ENCODE measurements at regions not wholly inside any gene's neighbourhood (a gene's known extent, or its start where the extent isn't known, plus 50 kb on each side); places are given as distances from the start of the nearest gene placed in this dataset.

GRCh38 chr3:104044002-104044401 is 1322.7 kb upstream of the ALCAM start:
- Mint-ChIP-seq H3K4me1 (ENCODE audit: low read depth, unreplicated experiment) (no peaks in the 10 kb centered on the region), H3K36me3 (ENCODE audit: unreplicated experiment) (no peaks in the 10 kb centered on the region), H3K27me3 (ENCODE audit: unreplicated experiment) (no peaks in the 10 kb centered on the region), H3K27ac (ENCODE audit: unreplicated experiment) (no peak overlapping the region), H3K9me3 (ENCODE audit: unreplicated experiment) (no peaks in the 10 kb centered on the region), H3K4me3 (ENCODE audit: unreplicated experiment) (no peak overlapping the region)
- no peak for DNase-seq
- TF ChIP-seq, protein P1, sequence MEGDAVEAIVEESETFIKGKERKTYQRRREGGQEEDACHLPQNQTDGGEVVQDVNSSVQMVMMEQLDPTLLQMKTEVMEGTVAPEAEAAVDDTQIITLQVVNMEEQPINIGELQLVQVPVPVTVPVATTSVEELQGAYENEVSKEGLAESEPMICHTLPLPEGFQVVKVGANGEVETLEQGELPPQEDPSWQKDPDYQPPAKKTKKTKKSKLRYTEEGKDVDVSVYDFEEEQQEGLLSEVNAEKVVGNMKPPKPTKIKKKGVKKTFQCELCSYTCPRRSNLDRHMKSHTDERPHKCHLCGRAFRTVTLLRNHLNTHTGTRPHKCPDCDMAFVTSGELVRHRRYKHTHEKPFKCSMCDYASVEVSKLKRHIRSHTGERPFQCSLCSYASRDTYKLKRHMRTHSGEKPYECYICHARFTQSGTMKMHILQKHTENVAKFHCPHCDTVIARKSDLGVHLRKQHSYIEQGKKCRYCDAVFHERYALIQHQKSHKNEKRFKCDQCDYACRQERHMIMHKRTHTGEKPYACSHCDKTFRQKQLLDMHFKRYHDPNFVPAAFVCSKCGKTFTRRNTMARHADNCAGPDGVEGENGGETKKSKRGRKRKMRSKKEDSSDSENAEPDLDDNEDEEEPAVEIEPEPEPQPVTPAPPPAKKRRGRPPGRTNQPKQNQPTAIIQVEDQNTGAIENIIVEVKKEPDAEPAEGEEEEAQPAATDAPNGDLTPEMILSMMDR (IDR thresholded peaks at IDR 0.05; ENCODE audit: partially characterized antibody, unreplicated experiment): no peak

DNA sequence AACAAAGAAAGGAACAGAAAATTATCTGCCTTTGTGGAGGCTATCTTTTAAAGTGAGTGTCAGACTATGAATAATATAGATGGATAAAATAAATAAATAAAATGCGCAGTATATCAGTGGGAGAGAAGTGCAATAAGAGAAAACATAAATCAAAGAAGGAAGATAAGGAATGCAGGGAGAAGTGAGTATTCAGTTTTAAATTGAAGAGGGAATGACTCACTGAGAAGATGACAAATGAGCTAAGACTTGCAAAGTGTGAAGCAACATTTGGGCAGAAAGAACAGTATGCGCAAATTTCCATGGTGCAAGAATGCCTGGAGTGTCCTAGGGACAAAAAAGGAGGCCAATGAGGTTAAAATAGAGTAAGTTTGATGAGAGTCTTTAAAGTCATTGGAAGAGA is 1300.1 kb upstream of the ALCAM start:
- no peak overlapping the region for H3K4me3 Mint-ChIP-seq (ENCODE audit: unreplicated experiment)
- no peak for DNase-seq
- TF ChIP-seq, protein P1 (IDR thresholded peaks at IDR 0.05; ENCODE audit: partially characterized antibody, unreplicated experiment): no peak
- no peaks in the 10 kb centered on the region for H3K36me3 Mint-ChIP-seq (ENCODE audit: unreplicated experiment)
- no peaks in the 10 kb centered on the region for H3K27me3 Mint-ChIP-seq (ENCODE audit: unreplicated experiment)
- no peaks in the 10 kb centered on the region for H3K9me3 Mint-ChIP-seq (ENCODE audit: unreplicated experiment)
- no peaks in the 10 kb centered on the region for H3K4me1 Mint-ChIP-seq (ENCODE audit: low read depth, unreplicated experiment)
- H3K27ac Mint-ChIP-seq (ENCODE audit: unreplicated experiment): no peak overlapping the region

DNA sequence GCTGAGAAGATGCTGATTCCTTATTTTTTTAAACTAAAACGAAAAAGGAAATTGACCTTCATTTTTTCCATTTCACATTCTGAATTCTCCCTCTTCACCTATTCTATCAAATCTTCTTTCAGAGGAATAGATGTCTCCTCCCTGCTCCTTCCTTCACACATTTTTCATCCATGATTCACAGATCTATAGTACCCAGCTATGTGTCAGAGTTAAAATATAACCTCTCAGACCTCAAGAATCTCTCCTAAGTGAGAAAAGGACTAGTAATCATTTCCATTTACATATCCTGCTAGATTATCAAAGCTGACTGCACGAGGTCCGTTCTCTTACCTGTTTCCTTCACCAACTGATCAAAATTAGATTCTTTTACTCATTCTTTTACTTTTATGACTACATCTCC is 1297.6 kb upstream of the ALCAM start:
- Mint-ChIP-seq H3K9me3 (ENCODE audit: unreplicated experiment) (no peaks in the 10 kb centered on the region), H3K27me3 (ENCODE audit: unreplicated experiment) (no peaks in the 10 kb centered on the region), H3K36me3 (ENCODE audit: unreplicated experiment) (no peaks in the 10 kb centered on the region), H3K4me3 (ENCODE audit: unreplicated experiment) (no peak overlapping the region), H3K4me1 (ENCODE audit: low read depth, unreplicated experiment) (no peaks in the 10 kb centered on the region), H3K27ac (ENCODE audit: unreplicated experiment) (no peak overlapping the region)
- DNase-seq: no peak
- TF ChIP-seq, protein P1 (IDR thresholded peaks at IDR 0.05; ENCODE audit: partially characterized antibody, unreplicated experiment): no peak

- no peaks in the 10 kb centered on the region for H3K4me1 Mint-ChIP-seq (ENCODE audit: low read depth, unreplicated experiment)
- H3K36me3 Mint-ChIP-seq (ENCODE audit: unreplicated experiment): no peaks in the 10 kb centered on the region
- H3K27ac Mint-ChIP-seq (ENCODE audit: unreplicated experiment): no peak overlapping the region
- no peaks in the 10 kb centered on the region for H3K27me3 Mint-ChIP-seq (ENCODE audit: unreplicated experiment)
- TF ChIP-seq, protein P1 (IDR thresholded peaks at IDR 0.05; ENCODE audit: partially characterized antibody, unreplicated experiment): no peak
- no peak overlapping the region for H3K4me3 Mint-ChIP-seq (ENCODE audit: unreplicated experiment)
- no peaks in the 10 kb centered on the region for H3K9me3 Mint-ChIP-seq (ENCODE audit: unreplicated experiment)
- no peak for DNase-seq
Measured at GRCh38 chr3:104070906-104071305, 1295.8 kb upstream of the ALCAM start.

GRCh38 chr3:104080088-104080626 is 1286.6 kb upstream of the ALCAM start:
- H3K36me3 Mint-ChIP-seq (ENCODE audit: unreplicated experiment): no peaks in the 10 kb centered on the region
- peaks cover 3% of the 10 kb centered on the region for H3K9me3 Mint-ChIP-seq (ENCODE audit: unreplicated experiment)
- no peaks in the 10 kb centered on the region for H3K27me3 Mint-ChIP-seq (ENCODE audit: unreplicated experiment)
- peaks cover 4% of the 10 kb centered on the region for H3K4me1 Mint-ChIP-seq (ENCODE audit: low read depth, unreplicated experiment)
- no peak for DNase-seq
- no peak overlapping the region for H3K27ac Mint-ChIP-seq (ENCODE audit: unreplicated experiment)
- no peak overlapping the region for H3K4me3 Mint-ChIP-seq (ENCODE audit: unreplicated experiment)
- TF ChIP-seq, protein P1 (IDR thresholded peaks at IDR 0.05; ENCODE audit: partially characterized antibody, unreplicated experiment): no peak
